C4-2B (cell line): ENCODE measurements at regions not wholly inside any gene's neighbourhood (a gene's known extent, or its start where the extent isn't known, plus 50 kb on each side); places are given as distances from the start of the nearest gene placed in this dataset.

Experiments
- H3K27ac ChIP-seq: fragments of 450-650 bp; 2 replicates; pipeline ENCODE4 v1.5.1; 2017
- CTCF ChIP-seq: fragments of 450-650 bp; conservative IDR thresholded peaks from 2 replicates; pipeline ENCODE4 v1.5.1; 2017; ENCODE audit warnings: mild to moderate bottlenecking
- ZFX ChIP-seq: fragments of 450-650 bp; IDR thresholded peaks from 2 replicates; pipeline ENCODE4 v1.6.1; 2017

- TF ChIP-seq ZFX (no peak), CTCF (no peak)
- H3K27ac ChIP-seq: no peak overlapping the region
Observed at GRCh38 chr3:8369638-8370037, 132.0 kb upstream of the LMCD1 start.

GRCh38 chr3:8371085-8371551 is 130.5 kb upstream of the LMCD1 start:
- no peak overlapping the region for H3K27ac ChIP-seq
- TF ChIP-seq CTCF (no peak), ZFX (no peak)

GRCh38 chr3:8371960-8372463 is 129.6 kb upstream of the LMCD1 start:
- TF ChIP-seq ZFX (no peak), CTCF (no peak)
- H3K27ac ChIP-seq: no peak overlapping the region

- no peak overlapping the region for H3K27ac ChIP-seq
- TF ChIP-seq ZFX (no peak), CTCF (no peak)
Observed at GRCh38 chr3:8380904-8381704, 120.5 kb upstream of the LMCD1 start.

- TF ChIP-seq ZFX (no peak), CTCF (no peak)
- no peak overlapping the region for H3K27ac ChIP-seq
Observed at GRCh38 chr3:8385848-8386620, 115.6 kb upstream of the LMCD1 start.

GRCh38 chr3:8387571-8387970 is 114.1 kb upstream of the LMCD1 start:
- H3K27ac ChIP-seq: no peak overlapping the region
- TF ChIP-seq ZFX: no peak
- TF ChIP-seq CTCF: no peak

- TF ChIP-seq CTCF (no peak), ZFX (no peak)
- H3K27ac ChIP-seq: no peak overlapping the region
Observed at GRCh38 chr3:8399686-8400085, 101.9 kb upstream of the LMCD1 start.
